LNCaP clone FGC (cell line): ENCODE measurements at regions not wholly inside any gene's neighbourhood (a gene's known extent, or its start where the extent isn't known, plus 50 kb on each side); places are given as distances from the start of the nearest gene placed in this dataset.
"Not testable (repeated sequence)": the region's sequence is repeated elsewhere in the genome, so short reads cannot be mapped to it uniquely, and the experiment has no call there.

Experiments
- DNase-seq: peaks from one replicate; pipeline ENCODE4 v3.0.0-alpha.2; 2011; ENCODE audit warnings: low read depth
- H3K4me3 ChIP-seq: 2 replicates; pipeline ENCODE4 v1.5.1; 2011; ENCODE audit warnings: mild to moderate bottlenecking, low read depth, low read length, control low read depth
- CTCF ChIP-seq: IDR thresholded peaks from 2 replicates; pipeline ENCODE4 v1.5.1; 2012; ENCODE audit warnings: mild to moderate bottlenecking; ENCODE audit not compliant: control insufficient read depth, insufficient read depth; ENCODE audit errors: extremely low read depth

GRCh38 chr11:13188179-13188578 lies 89.4 kb upstream of the BMAL1 start:
- no peak overlapping the region for H3K4me3 ChIP-seq
- no peak for DNase-seq
- no peak for TF ChIP-seq CTCF

GRCh38 chr11:13189561-13190426 lies 87.8 kb upstream of the BMAL1 start:
- no peak overlapping the region for H3K4me3 ChIP-seq
- DNase-seq: no peak
- TF ChIP-seq CTCF: no peak

- no peak for DNase-seq
- H3K4me3 ChIP-seq: no peak overlapping the region
- TF ChIP-seq CTCF: no peak
These were observed 84.0 kb upstream of the BMAL1 start for GRCh38 chr11:13193613-13194012.

DNA sequence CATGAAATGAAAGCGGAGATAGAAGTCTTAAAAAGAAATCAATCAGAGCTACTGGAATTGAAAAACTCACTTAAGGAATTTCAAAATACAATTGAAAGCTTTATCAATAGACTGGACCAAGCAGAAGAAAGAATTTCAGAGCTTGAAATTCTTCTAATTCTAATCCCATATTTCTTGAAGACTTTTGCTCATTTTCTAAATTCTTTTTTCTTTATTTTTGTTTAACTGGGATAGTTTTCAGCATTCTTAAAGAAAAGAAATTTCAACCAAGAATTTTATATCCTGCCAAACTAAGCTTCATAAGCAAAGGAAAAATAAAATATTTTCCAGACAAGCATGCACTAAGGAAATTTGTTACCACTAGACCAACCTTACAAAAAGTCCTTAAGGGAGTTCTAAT lies 80.2 kb upstream of the BMAL1 start:
- not testable (repeated sequence) for DNase-seq, H3K4me3 ChIP-seq

- no peak for DNase-seq
- no peak overlapping the region for H3K4me3 ChIP-seq
- no peak for TF ChIP-seq CTCF
These were observed 72.1 kb upstream of the BMAL1 start for GRCh38 chr11:13205486-13205885.

- H3K4me3 ChIP-seq: no peak overlapping the region
- no peak for DNase-seq
- no peak for TF ChIP-seq CTCF
These were observed 71.4 kb upstream of the BMAL1 start for GRCh38 chr11:13206086-13206640.

GRCh38 chr11:13207270-13207664 lies 70.3 kb upstream of the BMAL1 start:
- no peak for DNase-seq
- 0 out of 2 replicates have a peak, but pooled peaks have one; percentile 8 for TF ChIP-seq CTCF
- no peak overlapping the region for H3K4me3 ChIP-seq
